IMR-90 (cell line): ENCODE measurements at regions not wholly inside any gene's neighbourhood (a gene's known extent, or its start where the extent isn't known, plus 50 kb on each side); places are given as distances from the start of the nearest gene placed in this dataset.

Source experiments
- ATAC-seq: fragments of 200-7000 bp; cut with Tn5 transposase; 2 replicates; pipeline ENCODE4 v1.9.1; 2020; ENCODE audit warnings: low read depth, mild to moderate bottlenecking, moderate library complexity
- BruUV-seq: library from RNA; stranded (reverse); fragments of 400-500 nt; replicated peaks from 2 replicates; lab custom pipeline; 2021; lab: Mats Ljungman, UMichigan
- CTCF ChIA-PET: fragments of 300-600 bp; formaldehyde crosslinking; extraction: SDS; loops from one replicate; lab custom pipeline; 2021; ENCODE audit warnings: antibody characterized with exemption; lab: Yijun Ruan, JAX
- POLR2A ChIA-PET: fragments of 300-600 bp; sonication (Branson Sonifier 250); formaldehyde crosslinking; loops from one replicate; lab custom pipeline; 2022; ENCODE audit warnings: antibody characterized with exemption; ENCODE audit not compliant: unreplicated experiment; lab: Charles Lee
- DNase-seq: peaks from one replicate; pipeline ENCODE4 v3.0.0; 2013
- H2AFZ ChIP-seq: replicated peaks from 2 replicates; pipeline ENCODE3; 2013; ENCODE audit warnings: low read length, mild to moderate bottlenecking; ENCODE audit not compliant: poor library complexity
- H2AK5ac ChIP-seq: 2 replicates; pipeline ENCODE4 v1.6.1; 2013; ENCODE audit warnings: low read depth, low read length, inconsistent platforms
- H2AK9ac ChIP-seq: replicated peaks from 2 replicates; pipeline ENCODE3; 2013; ENCODE audit warnings: mild to moderate bottlenecking, low read depth, low read length, moderate library complexity; ENCODE audit not compliant: poor library complexity
- H2BK120ac ChIP-seq: 2 replicates; pipeline ENCODE4 v1.6.1; 2013; ENCODE audit warnings: low read depth, low read length, inconsistent platforms
- H2BK15ac ChIP-seq: 3 replicates; pipeline ENCODE4 v1.6.1; 2013; ENCODE audit warnings: low read depth, low read length, inconsistent platforms
- H2BK20ac ChIP-seq: 2 replicates; pipeline ENCODE4 v1.6.1; 2013; ENCODE audit warnings: low read depth, mild to moderate bottlenecking, inconsistent platforms, low read length, moderate library complexity
- H2BK5ac ChIP-seq: 2 replicates; pipeline ENCODE4 v1.6.1; 2013; ENCODE audit warnings: mild to moderate bottlenecking, low read depth, low read length, inconsistent platforms; ENCODE audit not compliant: poor library complexity, severe bottlenecking
- H3K14ac ChIP-seq: replicated peaks from 2 replicates; pipeline ENCODE4 v1.6.1; 2013; ENCODE audit warnings: low read depth, low read length, inconsistent platforms
- H3K18ac ChIP-seq: 2 replicates; pipeline ENCODE4 v1.6.1; 2013; ENCODE audit warnings: low read depth, low read length, control low read depth
- H3K23ac ChIP-seq: 2 replicates; pipeline ENCODE4 v1.6.1; 2013; ENCODE audit warnings: low read depth, low read length, inconsistent platforms
- H3K27ac ChIP-seq: 2 replicates; pipeline ENCODE4 v1.5.1; 2013; ENCODE audit warnings: mild to moderate bottlenecking, control low read depth, low read length; ENCODE audit not compliant: insufficient read depth
- H3K27me3 ChIP-seq: 2 replicates; pipeline ENCODE4 v1.6.1; 2013; ENCODE audit warnings: low read length; ENCODE audit not compliant: control insufficient read depth, insufficient read depth
- H3K36me3 ChIP-seq: 2 replicates; pipeline ENCODE4 v1.6.1; 2013; ENCODE audit warnings: low read length, mixed read lengths; ENCODE audit not compliant: control insufficient read depth, insufficient read depth
- H3K4ac ChIP-seq: 2 replicates; pipeline ENCODE4 v1.6.1; 2013; ENCODE audit warnings: low read depth, low read length, inconsistent platforms
- H3K4me1 ChIP-seq: 2 replicates; pipeline ENCODE4 v1.6.1; 2013; ENCODE audit warnings: low read length, mixed read lengths; ENCODE audit not compliant: control insufficient read depth, insufficient read depth
- H3K4me2 ChIP-seq: 2 replicates; pipeline ENCODE4 v1.6.1; 2013; ENCODE audit warnings: low read depth, mild to moderate bottlenecking, control low read depth, low read length, moderate library complexity
- H3K4me3 ChIP-seq: 2 replicates; pipeline ENCODE4 v1.5.1; 2013; ENCODE audit warnings: low read depth, mild to moderate bottlenecking, control low read depth, low read length, moderate library complexity; ENCODE audit not compliant: insufficient read depth
- H3K56ac ChIP-seq: 2 replicates; pipeline ENCODE4 v1.6.1; 2013; ENCODE audit warnings: low read length, inconsistent platforms; ENCODE audit not compliant: insufficient read depth; ENCODE audit errors: extremely low read depth
- H3K79me1 ChIP-seq, 2 experiments: 2 replicates each; pipeline ENCODE4 v1.6.1; 2013; ENCODE audit warnings: low read length in 2 of 2, inconsistent platforms in 1 of 2, low read depth in 1 of 2
- H3K9ac ChIP-seq: 2 replicates; pipeline ENCODE4 v1.6.1; 2013; ENCODE audit warnings: low read depth, low read length, control low read depth
- H3K9me1 ChIP-seq: 2 replicates; pipeline ENCODE4 v1.6.1; 2013; ENCODE audit warnings: low read length, inconsistent platforms; ENCODE audit not compliant: insufficient read depth
- H3K9me3 ChIP-seq: 2 replicates; pipeline ENCODE4 v1.6.1; 2013; ENCODE audit warnings: low read length; ENCODE audit not compliant: control insufficient read depth, insufficient read depth
- H4K20me1 ChIP-seq: 2 replicates; pipeline ENCODE4 v1.6.1; 2013; ENCODE audit warnings: low read length, inconsistent platforms; ENCODE audit not compliant: insufficient read depth
- H4K5ac ChIP-seq: 2 replicates; pipeline ENCODE4 v1.6.1; 2013; ENCODE audit warnings: mild to moderate bottlenecking, low read depth, low read length, control low read depth
- H4K8ac ChIP-seq, 2 experiments: 2 replicates each; pipeline ENCODE4 v1.6.1; 2013; ENCODE audit warnings: low read depth in 2 of 2, low read length in 2 of 2, control low read depth in 1 of 2, inconsistent platforms in 1 of 2
- H4K91ac ChIP-seq: 2 replicates; pipeline ENCODE4 v1.6.1; 2013; ENCODE audit warnings: low read depth, low read length, inconsistent platforms; ENCODE audit not compliant: insufficient read depth
- CEBPB ChIP-seq: IDR thresholded peaks from 2 replicates; pipeline ENCODE4 v1.6.1; 2012; ENCODE audit warnings: low read depth, low read length, improper control_type of control experiment
- WGBS, 2 experiments: methylation state at CpG; one replicate each; pipeline versions ENCODE4 v1.1.5 to v1.1.7; 2013; ENCODE audit warnings: missing lambda C conversion rate in 2 of 2; ENCODE audit not compliant: insufficient read length in 1 of 2; ENCODE audit errors: extremely low coverage in 2 of 2; 5-methylcytosine and 5-hydroxymethylcytosine counted together
- dilution Hi-C: fragments of 300-500 bp; cut with HindIII; formaldehyde crosslinking; loops from one replicate; pipeline ENCODE4 v1.14.3; 2018; ENCODE audit warnings: low sequenced_read_pairs; ENCODE audit not compliant: unreplicated experiment
- in situ Hi-C: fragments of 300-500 bp; cut with MboI; formaldehyde crosslinking; loops from 3 replicates; pipeline ENCODE4 v1.14.3; 2019; ENCODE audit warnings: low sequenced_read_pairs, inconsistent platforms, mixed read lengths
- intact Hi-C: fragments of 100-400 bp; cut with micrococcal nuclease; formaldehyde crosslinking; loops from 2 replicates; pipeline ENCODE4 v1.10.0; 2022
- TF ChIP-seq, protein P1 (sequence below): conservative IDR thresholded peaks from 2 replicates; pipeline ENCODE4 v1.5.1; 2012; ENCODE audit warnings: mild to moderate bottlenecking, low read depth, low read length, improper control_type of control experiment

DNA sequence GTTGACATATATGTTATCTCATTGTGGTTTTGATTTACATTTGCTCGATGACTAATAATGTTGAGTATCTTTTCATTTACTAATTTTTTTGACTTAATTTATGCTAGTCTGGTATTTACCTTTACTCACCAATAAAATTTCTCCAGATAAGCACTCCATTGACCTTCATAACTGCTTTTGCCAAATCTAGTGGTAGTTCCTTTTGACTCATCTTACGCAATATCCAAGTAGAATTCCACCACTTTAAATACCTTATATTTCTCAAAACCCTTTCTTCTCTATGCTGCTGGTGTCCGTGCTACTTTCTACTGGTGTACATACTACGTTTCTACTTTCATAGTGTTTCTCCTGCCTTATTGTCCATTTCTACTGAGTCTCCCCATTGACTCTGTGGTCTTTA, 407.6 kb upstream of the SPHKAP start:
- no peak overlapping the region for H3K56ac ChIP-seq
- POLR2A ChIA-PET: no interaction called here
- H4K5ac ChIP-seq: no peak overlapping the region
- H2AFZ ChIP-seq: no peak overlapping the region
- intact Hi-C loops (no loop called here), dilution Hi-C loops (no loop called here), in situ Hi-C loops (no loop called here)
- no peak overlapping the region for H2AK5ac ChIP-seq
- peak; percentile 73 for TF ChIP-seq CEBPB
- TF ChIP-seq, protein P1, sequence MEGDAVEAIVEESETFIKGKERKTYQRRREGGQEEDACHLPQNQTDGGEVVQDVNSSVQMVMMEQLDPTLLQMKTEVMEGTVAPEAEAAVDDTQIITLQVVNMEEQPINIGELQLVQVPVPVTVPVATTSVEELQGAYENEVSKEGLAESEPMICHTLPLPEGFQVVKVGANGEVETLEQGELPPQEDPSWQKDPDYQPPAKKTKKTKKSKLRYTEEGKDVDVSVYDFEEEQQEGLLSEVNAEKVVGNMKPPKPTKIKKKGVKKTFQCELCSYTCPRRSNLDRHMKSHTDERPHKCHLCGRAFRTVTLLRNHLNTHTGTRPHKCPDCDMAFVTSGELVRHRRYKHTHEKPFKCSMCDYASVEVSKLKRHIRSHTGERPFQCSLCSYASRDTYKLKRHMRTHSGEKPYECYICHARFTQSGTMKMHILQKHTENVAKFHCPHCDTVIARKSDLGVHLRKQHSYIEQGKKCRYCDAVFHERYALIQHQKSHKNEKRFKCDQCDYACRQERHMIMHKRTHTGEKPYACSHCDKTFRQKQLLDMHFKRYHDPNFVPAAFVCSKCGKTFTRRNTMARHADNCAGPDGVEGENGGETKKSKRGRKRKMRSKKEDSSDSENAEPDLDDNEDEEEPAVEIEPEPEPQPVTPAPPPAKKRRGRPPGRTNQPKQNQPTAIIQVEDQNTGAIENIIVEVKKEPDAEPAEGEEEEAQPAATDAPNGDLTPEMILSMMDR: no peak
- H3K9ac ChIP-seq: no peak overlapping the region
- no peak overlapping the region for H3K4me2 ChIP-seq
- H3K4me1 ChIP-seq: no peaks in the 10 kb centered on the region
- 90 to 100% methylated on average over 1 to 2 of the region's 4 CpGs for WGBS, 2 experiments
- H3K14ac ChIP-seq: no peak overlapping the region
- H3K79me1 ChIP-seq: no peaks in the 10 kb centered on the region
- no peaks in the 10 kb centered on the region for H3K9me1 ChIP-seq
- no peak overlapping the region for H3K4ac ChIP-seq
- ATAC-seq (no peak), DNase-seq (no peak)
- no peak overlapping the region for H2BK120ac ChIP-seq
- no peak overlapping the region for H3K23ac ChIP-seq
- no peak overlapping the region for H2BK20ac ChIP-seq
- H3K27ac ChIP-seq: no peak overlapping the region
- H4K20me1 ChIP-seq: no peaks in the 10 kb centered on the region
- H2AK9ac ChIP-seq: no peak overlapping the region
- H3K9me3 ChIP-seq: 0 out of 2 replicates have a peak, but pooled peaks cover 2% of the 10 kb centered on the region
- no peak overlapping the region for H3K4me3 ChIP-seq
- H4K8ac ChIP-seq: no peak overlapping the region
- no peak overlapping the region for H4K91ac ChIP-seq
- H3K18ac ChIP-seq: no peak overlapping the region
- CTCF ChIA-PET: no interaction called here
- no TSS peak for BruUV-seq
- H3K27me3 ChIP-seq: no peaks in the 10 kb centered on the region
- no peak overlapping the region for H2BK5ac ChIP-seq
- no peak overlapping the region for H2BK15ac ChIP-seq
- H3K36me3 ChIP-seq: no peaks in the 10 kb centered on the region
